ENCODE measurements at regions not wholly inside any gene's neighbourhood (a gene's known extent, or its start where the extent isn't known, plus 50 kb on each side); places are given as distances from the start of the nearest gene placed in this dataset.

GRCh38 chr14:38544776-38545175 is 288.9 kb upstream of the CLEC14A start:
- TF ChIP-seq EZH2 (IDR thresholded peaks at IDR 0.05; ENCODE audit: insufficient read depth, low read length) (no peak), CTCF (IDR thresholded peaks at IDR 0.05; ENCODE audit: insufficient read depth, low read depth, low read length) (no peak)
